Esophagus squamous epithelium (tissue), 5 donors: ENCODE measurements at regions not wholly inside any gene's neighbourhood (a gene's known extent, or its start where the extent isn't known, plus 50 kb on each side); places are given as distances from the start of the nearest gene placed in this dataset.

Experiments used
- DNase-seq: peaks from one replicate; lab custom pipeline; 2025; lab: John Stamatoyannopoulos, UW
- H3K27ac ChIP-seq, 4 donors: fragments of 200-600 bp; sonication (generic); one replicate each; pipeline ENCODE4 v1.5.1; 2016 to 2019; ENCODE audit warnings: mild to moderate bottlenecking in 1 of 4
- H3K27me3 ChIP-seq, 4 donors: fragments of 200-600 bp; sonication (generic); 1 replicate in 3 of 4; 2 replicates in 1 of 4; pipeline versions ENCODE4 v1.5.1 to v1.6.0; 2017 to 2021; ENCODE audit warnings: antibody characterized with exemption in 1 of 4
- H3K36me3 ChIP-seq, 3 donors: fragments of 200-600 bp; sonication (generic); one replicate each; pipeline ENCODE4 v1.5.1; 2016 to 2019
- H3K4me1 ChIP-seq, 3 donors: fragments of 200-600 bp; sonication (generic); one replicate each; pipeline ENCODE4 v1.5.1; 2017 to 2019
- H3K4me3 ChIP-seq, 4 donors: fragments of 200-600 bp; sonication (generic); 1 replicate in 3 of 4; 2 replicates in 1 of 4; pipeline ENCODE4 v1.5.1; 2016 to 2019; ENCODE audit warnings: mild to moderate bottlenecking in 2 of 4, moderate library complexity in 1 of 4
- H3K9me3 ChIP-seq, 3 donors: fragments of 200-600 bp; sonication (generic); one replicate each; pipeline ENCODE4 v1.5.1; 2016 to 2019
- CTCF ChIP-seq, 6 experiments: fragments of 450-650 bp in 4 of 6; fragments of 200-600 bp in 2 of 6; sonication (generic) in 2 of 6; IDR thresholded peaks; one replicate each; pipeline ENCODE4 v1.5.1; 2016 to 2019; ENCODE audit warnings: antibody characterized with exemption in 6 of 6, mild to moderate bottlenecking in 4 of 6, moderate library complexity in 4 of 6
- POLR2A ChIP-seq, 4 donors: fragments of 450-650 bp; IDR thresholded peaks; one replicate each; pipeline ENCODE4 v1.6.1; 2017; ENCODE audit warnings: antibody characterized with exemption in 4 of 4, mild to moderate bottlenecking in 4 of 4, moderate library complexity in 3 of 4
- WGBS, 2 donors: methylation state at CpG; one replicate each; pipeline ENCODE4 v1.1.5; 2018; 5-methylcytosine and 5-hydroxymethylcytosine counted together
- intact Hi-C: fragments of 100-400 bp; cut with DNase I; formaldehyde crosslinking; loops from one replicate; pipeline ENCODE4 v1.15.0; 2022
- donor health status: DM: yes; HTN: yes; CAD: no.

- no peak for DNase-seq
- no peaks in the 10 kb centered on the region for H3K27me3 ChIP-seq
- H3K36me3 ChIP-seq = no peaks in the 10 kb centered on the region
- H3K4me3 ChIP-seq = no peak overlapping the region
- no peaks in the 10 kb centered on the region for H3K4me1 ChIP-seq
- no peak for TF ChIP-seq CTCF (IDR thresholded peaks at IDR 0.05)
- TF ChIP-seq POLR2A (IDR thresholded peaks at IDR 0.05) = no peak
- no peaks in the 10 kb centered on the region for H3K9me3 ChIP-seq
- intact Hi-C loops = no loop called here
- H3K27ac ChIP-seq = no peak overlapping the region
These were observed 219.9 kb upstream of the NECTIN3 start for GRCh38 chr3:110851736-110852135.

- intact Hi-C loops = no loop called here
- no peak for DNase-seq
- 46 to 51% methylated on average over 2 of the region's 2 CpGs for WGBS, 2 donors
- Histone ChIP-seq H3K9me3 (no peaks in the 10 kb centered on the region), H3K4me1 (no peaks in the 10 kb centered on the region), H3K36me3 (no peaks in the 10 kb centered on the region), H3K27ac (no peak overlapping the region), H3K27me3 (no peaks in the 10 kb centered on the region), H3K4me3 (no peak overlapping the region)
- TF ChIP-seq CTCF (IDR thresholded peaks at IDR 0.05) (no peak), POLR2A (IDR thresholded peaks at IDR 0.05) (no peak)
These were observed 216.4 kb upstream of the NECTIN3 start for GRCh38 chr3:110855207-110855606.

GRCh38 chr3:110856916-110857315 is 214.7 kb upstream of the NECTIN3 start:
- Histone ChIP-seq H3K4me3 (no peak overlapping the region), H3K4me1 (no peaks in the 10 kb centered on the region), H3K9me3 (no peaks in the 10 kb centered on the region), H3K27me3 (no peaks in the 10 kb centered on the region), H3K27ac (no peak overlapping the region), H3K36me3 (no peaks in the 10 kb centered on the region)
- WGBS, 2 donors = 54 to 73% methylated on average over 2 of the region's 2 CpGs
- TF ChIP-seq CTCF (IDR thresholded peaks at IDR 0.05) (no peak), POLR2A (IDR thresholded peaks at IDR 0.05) (no peak)
- intact Hi-C loops = no loop called here
- no peak for DNase-seq

GRCh38 chr3:110858549-110858948 is 213.1 kb upstream of the NECTIN3 start:
- WGBS, 2 donors = 81 to 83% methylated on average over 4 of the region's 4 CpGs

GRCh38 chr3:110859336-110859735 is 212.3 kb upstream of the NECTIN3 start:
- 78 to 79% methylated on average over 5 of the region's 5 CpGs for WGBS, 2 donors
- no peak for TF ChIP-seq POLR2A (IDR thresholded peaks at IDR 0.05)
- TF ChIP-seq CTCF (IDR thresholded peaks at IDR 0.05) = no peak
- H3K9me3 ChIP-seq = no peaks in the 10 kb centered on the region
- H3K4me3 ChIP-seq = no peak overlapping the region
- no peak for DNase-seq
- H3K4me1 ChIP-seq = no peaks in the 10 kb centered on the region
- no peak overlapping the region for H3K27ac ChIP-seq
- H3K27me3 ChIP-seq = no peaks in the 10 kb centered on the region
- H3K36me3 ChIP-seq = no peaks in the 10 kb centered on the region
- intact Hi-C loops = no loop called here

More at GRCh38 chr3:110858549-110858948, 213.1 kb upstream of the NECTIN3 start:
- H3K36me3 ChIP-seq = no peaks in the 10 kb centered on the region
- H3K27me3 ChIP-seq = no peaks in the 10 kb centered on the region
- TF ChIP-seq POLR2A (IDR thresholded peaks at IDR 0.05) = no peak
- TF ChIP-seq CTCF (IDR thresholded peaks at IDR 0.05) = no peak
- intact Hi-C loops = no loop called here
- no peaks in the 10 kb centered on the region for H3K9me3 ChIP-seq
- no peaks in the 10 kb centered on the region for H3K4me1 ChIP-seq
- no peak overlapping the region for H3K4me3 ChIP-seq
- no peak for DNase-seq
- no peak overlapping the region for H3K27ac ChIP-seq
